NT2/D1 (cell line): ENCODE measurements at regions not wholly inside any gene's neighbourhood (a gene's known extent, or its start where the extent isn't known, plus 50 kb on each side); places are given as distances from the start of the nearest gene placed in this dataset.

Experiments used
- SUZ12 ChIP-seq: IDR thresholded peaks from 2 replicates; pipeline ENCODE4 v1.6.1; 2011; ENCODE audit not compliant: insufficient read length, insufficient read depth; ENCODE audit errors: extremely low read depth
- YY1 ChIP-seq: IDR thresholded peaks from 2 replicates; pipeline ENCODE4 v1.6.1; 2011; ENCODE audit not compliant: insufficient read length, insufficient read depth
- ZNF274 ChIP-seq: IDR thresholded peaks from 2 replicates; pipeline ENCODE4 v1.6.1; 2011; ENCODE audit warnings: mild to moderate bottlenecking, low read depth, low read length

DNA sequence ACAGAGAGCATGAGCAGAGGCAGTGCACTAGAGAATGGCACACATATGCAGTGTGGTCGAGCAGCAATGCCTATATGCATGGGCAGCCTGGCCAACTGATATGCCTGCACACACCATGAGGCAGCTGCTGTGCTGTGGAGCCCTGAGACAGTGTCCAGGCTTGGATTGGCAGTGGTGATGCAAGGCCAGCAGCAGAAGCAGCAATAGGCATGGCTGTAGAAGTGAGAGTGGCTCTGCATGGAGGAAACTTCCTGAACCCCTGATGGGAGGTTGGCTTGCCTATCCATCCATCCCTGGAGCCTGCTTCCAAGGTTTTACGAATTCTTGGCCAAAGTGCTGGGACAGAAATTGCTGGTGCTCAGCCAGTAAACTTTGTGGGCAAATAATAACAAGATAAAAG, 89.7 kb downstream of the DIRAS3 start:
- TF ChIP-seq ZNF274, result no peak
- no peak for TF ChIP-seq YY1
- TF ChIP-seq SUZ12, result no peak
